Globus pallidus (tissue), 1 donor: ENCODE measurements at regions not wholly inside any gene's neighbourhood (a gene's known extent, or its start where the extent isn't known, plus 50 kb on each side); places are given as distances from the start of the nearest gene placed in this dataset.

Source experiments
- DNase-seq: peaks from one replicate; pipeline ENCODE4 v3.0.0-alpha.2; 2015; ENCODE audit warnings: low spot score

DNA sequence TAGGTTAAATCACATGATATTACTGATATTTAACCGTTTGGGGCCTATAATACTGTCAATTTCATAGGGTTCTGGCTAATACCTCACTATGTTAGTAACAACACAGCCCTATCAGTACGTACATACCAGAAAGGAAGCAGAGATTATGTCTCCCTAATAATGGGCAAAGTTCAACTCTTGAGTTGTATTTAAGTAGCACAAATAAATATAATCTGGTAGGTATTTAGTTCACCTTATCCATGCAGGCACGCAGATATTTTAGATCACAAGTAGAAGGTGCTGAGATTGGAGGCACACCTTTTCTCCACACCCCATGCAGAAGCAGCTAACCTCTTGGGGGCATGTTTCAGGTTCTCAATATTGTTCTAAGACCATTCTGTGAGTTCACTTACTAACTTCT is 118.9 kb downstream of the IRS1 start:
- no peak for DNase-seq

DNA sequence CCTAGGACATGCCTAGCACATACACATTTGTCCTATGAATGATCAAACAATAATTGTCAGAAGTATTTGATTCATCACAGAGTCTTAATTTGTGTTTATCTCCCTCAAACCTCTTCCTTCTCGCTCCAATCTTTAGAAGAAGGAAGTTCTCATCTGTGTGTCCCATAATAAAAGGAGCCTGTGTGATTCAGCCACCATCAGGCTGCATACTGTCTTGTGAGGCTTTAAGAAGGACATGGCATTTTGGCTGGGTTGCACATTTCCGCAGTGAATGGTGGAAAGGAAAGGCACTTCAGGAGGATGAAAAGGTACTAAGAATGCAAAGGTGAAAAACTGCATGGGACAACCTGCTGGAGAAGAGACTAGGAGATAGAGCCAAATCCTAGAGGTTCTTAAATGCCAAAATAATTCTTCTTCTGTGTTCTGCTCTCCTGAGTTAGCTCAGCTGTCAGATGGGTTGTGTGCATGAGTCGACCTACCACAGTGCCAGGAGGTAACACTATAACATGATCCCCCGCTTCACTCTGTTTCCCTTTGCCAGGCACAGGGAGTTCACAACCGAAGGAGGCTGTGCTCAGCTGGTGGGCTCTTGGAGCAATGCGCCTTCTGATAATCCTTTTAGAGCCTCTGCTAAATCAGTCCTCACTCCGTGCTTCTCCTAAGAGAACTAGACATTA is 120.1 kb downstream of the IRS1 start:
- DNase-seq: no peak

DNA sequence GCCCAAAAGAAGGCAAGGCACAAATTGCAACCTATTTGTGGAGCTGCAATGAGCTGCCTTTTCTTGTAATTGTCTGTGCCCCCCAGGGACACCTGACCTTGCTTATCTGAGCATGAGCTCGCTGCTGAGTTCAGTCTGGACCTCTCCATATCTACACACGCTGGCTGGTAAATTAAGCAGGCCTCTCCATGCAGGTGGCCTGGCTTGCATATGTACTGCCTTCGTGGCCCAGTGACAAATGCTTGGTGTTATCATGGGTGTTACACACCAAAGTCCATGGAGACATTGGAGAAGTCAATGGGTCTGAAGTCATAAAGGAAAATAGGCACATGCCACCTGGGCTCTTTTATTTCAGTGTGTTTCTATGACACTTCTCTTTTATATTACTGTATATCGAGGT is 121.2 kb downstream of the IRS1 start:
- no peak for DNase-seq

DNA sequence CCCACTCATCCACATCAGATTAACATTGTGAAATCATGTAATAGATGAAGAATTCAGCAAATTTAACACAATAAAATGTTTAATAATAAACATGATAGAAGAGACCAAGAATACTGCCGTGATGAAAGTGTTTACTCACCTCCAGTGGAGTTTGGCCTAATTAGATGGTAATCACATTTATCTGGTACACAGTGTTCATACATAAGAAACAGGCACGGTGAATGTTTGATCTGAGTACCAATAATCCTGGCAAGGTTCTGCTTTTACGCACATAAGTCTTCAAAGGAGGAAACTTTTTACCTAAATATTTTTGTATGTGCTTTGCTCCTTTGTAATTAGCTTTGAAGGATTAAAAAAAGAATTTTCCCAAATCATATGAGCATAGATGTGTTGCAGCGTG is 122.5 kb downstream of the IRS1 start:
- no peak for DNase-seq

DNA sequence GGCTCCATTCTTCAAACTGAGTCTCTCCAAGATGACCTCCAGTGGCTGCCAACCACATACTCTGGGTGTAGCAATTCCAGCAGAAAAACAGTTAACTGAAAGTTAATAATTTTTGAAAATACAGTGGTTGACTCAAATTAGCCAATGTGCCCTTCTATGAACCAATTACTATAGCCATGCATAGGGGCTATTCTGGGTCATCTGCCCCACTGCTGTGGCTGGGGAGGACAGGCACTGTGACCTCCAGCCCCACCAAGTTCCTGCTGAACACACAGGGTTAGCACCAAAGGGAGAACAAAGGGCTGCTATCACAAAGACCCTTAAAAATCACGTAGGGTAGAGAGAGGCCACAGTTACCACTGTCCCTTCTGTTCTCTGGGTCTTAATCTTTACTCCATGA is 123.0 kb downstream of the IRS1 start:
- DNase-seq: no peak

DNA sequence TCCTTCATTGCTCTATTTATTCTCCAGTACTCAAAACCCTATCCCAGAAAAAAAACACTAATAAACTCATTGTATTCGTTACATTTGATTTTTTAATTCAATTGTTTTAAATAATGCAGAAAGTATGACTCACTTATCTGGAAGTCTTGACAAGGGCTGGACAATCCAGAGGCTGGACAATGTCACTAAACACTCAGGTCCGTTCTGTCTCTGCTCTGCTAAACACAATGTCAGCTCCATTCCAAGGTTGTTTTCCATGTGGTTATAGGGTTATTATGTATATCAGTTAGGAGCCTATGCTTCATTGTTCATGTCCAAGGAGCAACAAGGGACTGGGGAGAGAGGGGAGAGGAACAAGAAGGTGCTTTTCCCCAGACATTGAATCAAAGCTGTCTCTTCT is 125.5 kb downstream of the IRS1 start:
- DNase-seq: no peak

DNA sequence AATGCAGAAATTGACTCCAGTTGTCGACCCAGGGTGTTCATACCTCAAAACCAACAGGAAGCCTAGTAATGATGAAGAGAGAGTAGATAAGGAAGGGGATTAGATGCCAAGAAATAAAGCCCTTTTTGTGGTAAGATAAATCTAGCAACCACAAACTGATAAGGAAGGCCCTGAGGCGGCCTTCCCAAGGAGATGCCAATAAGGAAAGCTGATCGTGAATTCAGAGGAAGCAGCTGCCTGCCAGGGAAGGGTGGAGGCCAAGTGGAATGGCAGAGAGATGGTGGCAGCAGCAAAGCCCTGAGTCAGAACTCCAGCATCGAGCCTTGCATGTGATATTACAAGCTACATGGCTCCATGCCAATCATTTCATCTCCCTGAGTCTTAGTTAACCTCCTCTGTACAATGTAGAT is 126.3 kb downstream of the IRS1 start:
- no peak for DNase-seq

DNA sequence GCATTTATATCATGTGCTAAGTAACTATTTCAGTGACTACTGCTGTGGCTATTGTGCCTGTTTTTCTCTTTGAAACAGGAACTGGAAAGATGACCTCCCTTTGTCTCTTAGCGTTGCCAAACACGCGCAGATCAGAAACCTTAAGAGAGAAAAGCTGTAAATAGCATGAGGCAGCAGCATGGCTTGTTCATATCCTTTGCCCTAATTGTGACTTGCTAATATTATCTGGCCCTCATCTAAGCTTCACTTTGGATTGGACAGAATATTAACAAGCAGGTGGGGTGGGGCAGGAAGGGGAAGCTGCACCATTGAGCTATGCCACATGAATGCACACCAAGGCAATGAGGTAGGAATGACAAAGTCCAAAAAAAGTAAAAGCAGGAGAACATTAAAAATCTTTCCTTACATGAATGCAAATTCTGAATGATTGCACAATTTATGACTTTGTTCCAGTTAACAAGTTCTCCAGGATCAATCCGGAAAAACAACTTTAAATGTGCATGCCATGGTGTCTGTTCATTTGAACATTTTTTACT is 128.4 kb downstream of the IRS1 start:
- no peak for DNase-seq

DNA sequence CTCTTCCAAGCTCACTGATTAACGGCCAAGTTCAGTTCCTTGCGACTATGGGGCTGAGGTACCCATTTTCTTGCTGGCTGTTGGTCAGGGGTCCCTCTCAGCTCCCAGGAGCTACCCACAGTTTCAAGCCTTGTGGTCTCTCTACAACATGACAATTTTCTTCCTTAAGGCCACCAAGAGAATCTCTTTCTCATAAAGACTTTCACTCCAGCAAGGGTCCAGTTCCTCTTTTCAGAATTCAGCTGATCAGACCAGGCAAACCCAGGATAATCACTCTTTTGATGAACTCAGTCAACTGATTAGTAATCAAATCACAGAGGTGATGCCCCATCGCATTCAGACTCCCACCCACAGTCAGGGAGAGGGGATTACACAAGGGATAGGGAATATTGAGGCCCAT is 129.7 kb downstream of the IRS1 start:
- no peak for DNase-seq

DNA sequence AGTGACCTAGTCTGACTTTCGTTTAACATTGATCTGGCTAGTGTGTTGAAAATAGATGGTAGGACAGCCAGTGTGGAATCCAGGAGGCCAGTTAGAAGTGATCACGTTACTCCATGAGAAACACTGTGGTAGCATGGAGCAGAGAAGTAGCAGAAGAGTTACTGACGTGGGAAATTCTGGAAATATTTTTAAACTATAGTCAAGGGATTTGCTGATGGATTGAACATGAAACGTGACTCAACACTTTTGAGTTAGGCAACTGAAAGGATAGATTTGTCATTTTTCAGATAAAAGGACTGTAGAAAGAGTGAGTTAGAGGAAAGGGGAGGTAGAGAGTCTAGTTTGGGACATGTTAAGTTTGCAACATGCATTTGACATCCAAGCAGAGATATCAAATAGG is 130.4 kb downstream of the IRS1 start:
- DNase-seq: no peak

DNA sequence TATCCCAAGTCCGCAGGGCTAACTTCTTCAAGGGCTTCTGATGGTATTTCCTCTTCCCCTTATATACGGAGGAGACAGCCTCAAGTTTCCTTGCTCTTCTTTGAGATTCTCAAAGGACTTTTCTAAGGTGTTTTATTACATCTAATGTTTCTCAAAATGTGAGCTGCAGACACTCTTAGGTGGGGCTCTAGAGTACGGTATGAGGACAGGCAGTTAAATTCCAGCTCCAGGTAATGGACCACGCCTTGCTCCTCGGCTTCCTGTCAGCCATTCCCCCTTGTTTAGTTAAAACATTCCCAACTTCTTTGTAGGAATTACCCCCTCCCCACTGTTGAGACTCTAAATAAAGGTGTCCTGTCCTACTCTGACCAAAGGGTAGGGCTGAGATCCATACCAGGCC is 131.9 kb downstream of the IRS1 start:
- DNase-seq: no peak

DNA sequence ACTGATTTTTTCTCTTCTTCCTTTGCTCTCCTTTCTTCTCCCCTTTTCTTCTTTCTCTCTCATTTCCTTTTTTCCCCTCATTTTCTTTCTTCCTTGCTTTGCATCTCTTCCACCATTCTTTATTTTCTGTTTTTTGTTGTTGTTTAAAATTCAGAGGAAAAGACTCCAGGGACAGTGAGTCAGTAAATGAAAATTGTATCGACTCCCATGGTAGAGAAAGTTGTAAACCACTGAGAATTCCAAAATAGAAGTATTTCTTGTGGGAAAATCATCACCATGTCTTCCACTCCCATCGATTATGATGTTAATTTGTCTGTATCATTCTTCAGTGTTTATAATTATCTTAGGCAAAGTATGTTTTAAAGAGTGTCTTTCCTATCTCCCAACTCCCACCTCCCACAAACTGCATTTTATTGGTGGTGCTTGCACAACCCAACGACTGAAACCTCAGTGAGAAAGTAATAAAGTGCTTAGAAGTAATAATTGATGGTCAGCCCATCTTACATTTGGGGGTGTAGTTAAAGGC is 134.3 kb downstream of the IRS1 start:
- no peak for DNase-seq

DNA sequence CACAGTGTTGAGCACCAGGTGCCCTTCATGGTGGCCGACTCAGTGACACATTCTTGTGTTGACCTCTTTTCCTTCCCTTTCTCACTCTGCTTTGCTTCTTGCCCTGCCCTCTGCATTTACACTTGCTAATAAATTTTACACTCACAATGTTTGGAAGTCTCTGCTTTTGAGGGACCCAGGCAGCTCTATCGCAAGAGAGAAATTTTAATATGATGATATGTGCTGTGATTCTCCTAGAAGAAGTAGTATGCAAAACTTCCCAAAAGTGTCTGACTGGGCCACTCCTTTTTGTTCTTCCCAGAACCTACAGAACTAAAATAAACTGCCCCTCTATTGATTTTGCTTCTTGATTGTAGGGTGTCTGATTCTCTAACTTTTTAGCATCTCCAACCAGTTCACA is 135.0 kb downstream of the IRS1 start:
- no peak for DNase-seq

DNA sequence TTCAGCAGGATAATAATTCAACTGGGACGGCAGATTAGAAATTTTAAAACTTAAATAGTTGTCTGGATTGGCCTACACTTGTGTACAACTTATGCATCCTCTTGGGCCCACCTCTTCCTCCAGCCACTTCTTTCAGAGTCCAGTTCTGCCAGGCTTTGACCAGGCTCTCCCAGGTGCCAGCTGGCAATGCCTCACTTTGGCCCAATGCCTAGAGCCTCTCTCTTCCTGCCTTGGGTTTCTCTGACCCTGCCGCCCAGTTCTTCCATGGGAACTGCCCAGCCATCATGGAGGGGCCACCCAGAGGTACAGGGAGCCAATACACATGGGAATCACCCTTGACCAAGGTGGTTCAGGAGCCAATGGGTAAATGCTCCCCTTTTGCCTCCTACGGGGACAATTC is 135.5 kb downstream of the IRS1 start:
- no peak for DNase-seq

DNA sequence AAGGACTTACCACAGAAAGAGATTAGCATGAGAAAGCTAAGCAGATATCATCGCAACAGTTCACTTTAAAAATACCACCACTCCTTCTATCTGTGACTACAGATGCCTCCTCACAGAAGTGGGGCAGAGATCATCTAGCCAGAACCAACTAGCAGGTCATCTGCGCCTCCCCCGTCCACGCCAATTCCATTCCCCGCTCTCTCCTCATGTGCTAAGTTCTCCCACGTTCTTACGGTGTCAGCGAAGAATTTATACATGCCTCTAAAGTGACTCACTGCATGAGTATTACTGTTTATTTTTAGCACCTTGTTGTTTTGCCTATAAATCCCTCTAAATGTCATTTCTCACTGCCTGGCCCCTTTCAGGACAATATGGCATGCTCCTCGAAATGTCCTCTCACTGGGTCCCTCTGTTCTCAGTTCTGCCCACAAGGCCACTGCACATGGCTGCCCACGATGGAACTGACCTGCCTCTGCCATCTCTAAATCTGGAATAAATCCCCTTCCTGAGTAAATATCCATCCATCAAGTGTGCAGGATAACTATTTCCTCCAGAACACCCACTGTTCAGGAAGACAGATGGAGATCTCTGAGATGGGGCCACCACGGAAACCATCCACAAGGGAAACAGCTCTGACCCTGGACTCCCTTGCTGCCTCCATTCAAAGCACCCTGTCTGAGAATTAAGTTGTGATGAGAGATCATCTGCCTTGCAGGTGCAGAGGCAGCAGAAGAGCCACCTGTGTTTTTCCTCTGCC is 137.7 kb downstream of the IRS1 start:
- DNase-seq: no peak

DNA sequence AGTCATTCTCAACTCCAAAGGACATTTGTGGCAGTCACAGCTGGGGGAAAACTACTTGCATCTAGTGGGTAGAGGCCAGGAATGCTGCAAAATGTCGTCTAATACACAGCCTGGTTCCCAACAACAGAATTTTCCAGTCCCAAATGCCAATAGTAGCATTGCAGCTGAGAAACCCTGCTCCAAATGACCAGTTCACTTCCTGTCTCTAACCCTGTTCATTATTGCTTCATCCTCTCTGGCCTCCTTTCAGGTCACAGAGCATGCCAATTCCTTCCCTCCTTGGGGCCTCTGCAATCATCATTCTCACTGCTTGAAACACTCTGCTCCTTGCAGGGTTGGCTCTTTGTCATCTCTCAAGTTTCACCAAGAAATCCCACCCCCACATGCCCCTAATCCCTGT is 139.1 kb downstream of the IRS1 start:
- no peak for DNase-seq

DNA sequence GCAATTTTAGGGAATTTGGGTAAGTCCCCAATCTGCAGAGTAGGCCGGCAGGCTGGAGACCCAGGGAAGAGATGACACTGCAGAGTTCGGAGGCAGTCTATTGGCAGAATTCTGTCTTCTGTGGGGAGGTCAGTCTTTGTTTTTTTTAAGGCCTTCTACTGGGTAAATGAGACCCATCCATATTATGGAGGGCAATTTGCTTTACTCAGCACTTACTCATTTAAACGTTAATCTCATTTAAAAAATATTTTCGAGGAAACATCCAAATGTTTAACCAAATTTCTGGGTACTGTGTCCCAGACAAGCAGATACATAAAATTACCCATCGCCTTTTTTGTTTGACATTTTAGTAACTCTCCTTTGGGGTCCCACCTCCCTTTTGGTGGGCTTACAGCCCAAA is 139.5 kb downstream of the IRS1 start:
- DNase-seq: no peak

DNA sequence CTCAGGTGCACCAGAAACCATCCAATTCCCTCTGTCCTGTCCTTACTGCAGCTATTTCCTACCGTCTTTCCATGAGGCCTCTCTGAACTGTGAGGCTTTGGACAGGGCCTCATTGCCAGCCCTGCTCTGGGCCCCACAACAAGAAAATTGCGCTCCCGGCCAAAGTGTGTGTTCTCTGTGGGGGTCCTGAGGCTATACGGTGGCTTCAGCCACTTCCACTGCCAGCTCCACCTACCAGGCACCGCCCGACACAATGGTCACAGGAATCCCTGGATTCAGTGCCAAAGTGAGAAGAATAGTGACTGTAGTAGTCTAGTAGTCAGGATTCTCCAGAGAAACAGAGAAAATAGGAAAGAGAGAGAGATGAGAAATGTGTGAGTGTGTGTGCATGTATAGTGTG is 140.2 kb downstream of the IRS1 start:
- DNase-seq: no peak

DNA sequence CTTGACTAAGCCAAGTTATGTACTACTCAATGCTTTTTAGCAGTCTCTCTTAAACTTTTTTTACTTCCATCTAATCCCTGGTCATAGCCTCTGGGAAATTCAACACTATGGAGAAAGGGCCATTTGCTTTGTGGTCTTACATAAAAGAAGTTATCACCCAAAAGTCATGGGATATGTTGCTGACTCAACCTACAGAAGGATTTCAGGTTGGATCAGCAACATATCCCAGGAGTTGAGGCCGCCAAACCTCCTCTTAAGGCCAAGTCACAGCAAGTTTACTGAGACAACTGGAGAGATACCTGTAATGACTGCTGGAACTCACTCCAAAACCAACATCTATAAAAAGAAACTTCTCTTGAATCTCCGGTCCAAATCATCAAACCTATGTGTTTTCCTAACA is 141.1 kb downstream of the IRS1 start:
- DNase-seq: no peak

DNA sequence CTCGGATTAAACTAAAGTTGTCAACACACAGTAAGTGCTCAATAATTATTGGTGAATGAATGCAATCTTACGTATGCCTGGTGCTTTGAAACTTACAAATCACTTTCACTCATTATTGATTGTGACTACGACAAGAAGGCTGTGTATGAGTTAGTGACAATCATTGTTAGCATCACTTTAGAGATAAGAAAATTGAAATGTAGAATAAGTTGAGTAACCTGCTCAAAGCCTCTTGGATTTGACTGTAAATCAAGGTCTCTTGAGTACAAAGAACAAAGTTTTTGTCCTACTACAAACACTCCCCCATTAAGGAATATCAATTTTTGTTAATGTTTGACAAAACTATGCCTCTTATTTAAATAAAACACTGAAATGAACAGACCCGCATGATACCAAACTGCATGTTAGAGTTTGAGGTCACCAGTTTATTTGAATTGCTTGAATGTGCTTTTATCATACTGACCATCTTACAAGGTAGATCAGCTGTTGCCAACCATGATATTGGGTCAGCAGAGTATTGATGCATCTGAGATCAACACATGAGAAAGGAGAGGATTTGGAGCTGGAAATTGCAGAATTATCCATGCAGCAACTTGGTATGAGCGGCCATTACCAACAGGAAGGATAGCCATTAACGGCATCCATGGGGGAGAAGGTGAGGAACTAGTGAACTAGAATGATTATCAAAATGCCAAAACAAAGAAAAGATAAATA is 142.1 kb downstream of the IRS1 start:
- no peak for DNase-seq

DNA sequence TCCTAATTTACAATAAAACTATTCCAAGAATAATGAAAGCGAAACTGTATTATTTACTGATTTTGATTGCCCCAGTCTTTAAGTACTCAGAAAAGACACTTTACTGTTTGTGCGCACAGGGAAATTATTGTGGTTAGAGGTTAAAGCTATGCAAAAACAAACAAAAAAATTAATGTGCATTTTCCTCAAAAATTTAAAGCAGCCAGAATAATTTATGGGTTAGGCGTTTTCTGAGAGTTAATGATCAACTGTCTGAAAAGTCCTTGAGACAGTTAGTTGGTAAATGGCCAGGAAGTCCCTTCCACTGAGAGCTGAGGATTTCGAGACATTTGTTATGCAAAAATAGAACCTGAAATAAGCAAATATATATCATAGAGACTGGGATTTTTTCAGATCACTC is 143.3 kb downstream of the IRS1 start:
- DNase-seq: no peak

DNA sequence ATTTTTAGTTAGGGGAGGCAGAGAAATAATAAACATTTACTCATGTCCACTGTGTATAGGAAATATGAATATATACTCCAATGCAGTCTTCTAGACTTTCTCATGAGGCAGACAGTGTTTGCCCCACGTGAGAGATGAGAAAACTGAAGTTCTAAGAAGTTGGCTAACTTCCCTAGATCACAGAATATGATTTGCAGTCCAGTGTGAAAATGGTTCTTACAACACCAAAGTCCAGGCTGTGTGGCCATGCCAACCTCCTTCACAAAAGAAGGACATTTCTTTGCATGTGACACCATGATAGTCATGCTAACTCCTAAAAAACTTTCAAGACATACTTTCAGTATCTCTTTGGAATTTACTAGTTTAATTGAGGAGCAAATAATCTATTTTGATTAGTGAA is 143.7 kb downstream of the IRS1 start:
- DNase-seq: no peak
